Stimulated activated CD8-positive, alpha-beta memory T cell treated with anti-CD3 and anti-CD28 coated beads, Interleukin-7, amount 100 ng/mL, for 4 hours (primary cell): ENCODE measurements at regions not wholly inside any gene's neighbourhood (a gene's known extent, or its start where the extent isn't known, plus 50 kb on each side); places are given as distances from the start of the nearest gene placed in this dataset.
"Not testable (repeated sequence)": the region's sequence is repeated elsewhere in the genome, so short reads cannot be mapped to it uniquely, and the experiment has no call there.

Source experiments
- DNase-seq, 2 donors: peaks; one replicate each; pipeline ENCODE4 v3.0.0-alpha.2; 2020; ENCODE audit warnings: low read depth in 2 of 2

GRCh38 chr3:17836919-17837318 lies 94.5 kb upstream of the TBC1D5 start:
- DNase-seq: no peak

- DNase-seq: no peak
Measured at GRCh38 chr3:17836092-17836491, 93.7 kb upstream of the TBC1D5 start.

GRCh38 chr3:17833786-17834559 lies 91.5 kb upstream of the TBC1D5 start:
- no peak for DNase-seq

- no peak for DNase-seq
Measured at GRCh38 chr3:17832016-17832415, 89.6 kb upstream of the TBC1D5 start.

GRCh38 chr3:17831366-17831765 lies 88.9 kb upstream of the TBC1D5 start:
- no peak for DNase-seq

- no peak for DNase-seq
Measured at GRCh38 chr3:17830788-17831187, 88.4 kb upstream of the TBC1D5 start.

- no peak for DNase-seq
Measured at GRCh38 chr3:17828388-17828787, 86.0 kb upstream of the TBC1D5 start.

- no peak for DNase-seq
Measured at GRCh38 chr3:17825298-17825697, 82.9 kb upstream of the TBC1D5 start.

GRCh38 chr3:17823816-17824215 lies 81.4 kb upstream of the TBC1D5 start:
- no peak for DNase-seq

GRCh38 chr3:17823036-17823435 lies 80.6 kb upstream of the TBC1D5 start:
- DNase-seq: no peak

- DNase-seq: no peak
Measured at GRCh38 chr3:17820704-17821103, 78.3 kb upstream of the TBC1D5 start.

GRCh38 chr3:17820275-17820674 lies 77.8 kb upstream of the TBC1D5 start:
- no peak for DNase-seq

GRCh38 chr3:17817973-17818372 lies 75.5 kb upstream of the TBC1D5 start:
- DNase-seq: not testable (repeated sequence)

- no peak for DNase-seq
Measured at GRCh38 chr3:17817545-17817944, 75.1 kb upstream of the TBC1D5 start.

GRCh38 chr3:17816839-17817238 lies 74.4 kb upstream of the TBC1D5 start:
- DNase-seq: not testable (repeated sequence)

GRCh38 chr3:17812328-17812727 lies 69.9 kb upstream of the TBC1D5 start:
- DNase-seq: not testable (repeated sequence)

GRCh38 chr3:17811646-17812045 lies 69.2 kb upstream of the TBC1D5 start:
- DNase-seq: no peak

- no peak for DNase-seq
Measured at GRCh38 chr3:17810759-17811158, 68.3 kb upstream of the TBC1D5 start.

- DNase-seq: no peak
Measured at GRCh38 chr3:17808994-17809393, 66.6 kb upstream of the TBC1D5 start.

GRCh38 chr3:17806876-17807275 lies 64.4 kb upstream of the TBC1D5 start:
- no peak for DNase-seq

- DNase-seq: no peak
Measured at GRCh38 chr3:17806201-17806600, 63.8 kb upstream of the TBC1D5 start.

- no peak for DNase-seq
Measured at GRCh38 chr3:17805461-17805940, 63.1 kb upstream of the TBC1D5 start.

- no peak for DNase-seq
Measured at GRCh38 chr3:17802950-17803349, 60.5 kb upstream of the TBC1D5 start.

GRCh38 chr3:17801131-17801530 lies 58.7 kb upstream of the TBC1D5 start:
- no peak for DNase-seq
